Caco-2 (cell line): ENCODE measurements at regions not wholly inside any gene's neighbourhood (a gene's known extent, or its start where the extent isn't known, plus 50 kb on each side); places are given as distances from the start of the nearest gene placed in this dataset.

ENCODE experiments used
- BruUV-seq: library from RNA; stranded (reverse); fragments of 400-500 nt; replicated peaks from 2 replicates; lab custom pipeline; 2021; lab: Mats Ljungman, UMichigan
- CTCF ChIA-PET: fragments of 300-600 bp; sonication (Branson Sonifier 250); formaldehyde crosslinking; loops from one replicate; lab custom pipeline; 2022; ENCODE audit warnings: antibody characterized with exemption; lab: Charles Lee
- POLR2A ChIA-PET: fragments of 300-600 bp; sonication (Branson Sonifier 250); formaldehyde crosslinking; loops from one replicate; lab custom pipeline; 2022; ENCODE audit warnings: antibody characterized with exemption; lab: Charles Lee
- DNase-seq, 2 experiments: peaks; one replicate each; pipeline versions ENCODE4 v3.0.0 to v3.0.0-alpha.2; 2020 to 2022
- H3K27me3 ChIP-seq: replicated peaks from 2 replicates; pipeline ENCODE4 v1.6.0; 2011; ENCODE audit warnings: low read length; ENCODE audit not compliant: control insufficient read depth, insufficient read depth
- H3K36me3 ChIP-seq: 2 replicates; pipeline ENCODE4 v1.5.1; 2011; ENCODE audit warnings: low read length; ENCODE audit not compliant: control insufficient read depth, insufficient read depth
- H3K4me1 ChIP-seq: fragments of 250-450 bp; sonication (Bioruptor Pico); 2 replicates; pipeline ENCODE4 v1.5.1; 2020; ENCODE audit warnings: mild to moderate bottlenecking
- H3K4me3 ChIP-seq: 2 replicates; pipeline ENCODE4 v1.5.1; 2011; ENCODE audit warnings: low read depth, mild to moderate bottlenecking, control low read depth, low read length
- H3K9me3 ChIP-seq: fragments of 250-450 bp; sonication (Bioruptor Pico); 2 replicates; pipeline ENCODE4 v1.5.1; 2020; ENCODE audit warnings: mild to moderate bottlenecking, moderate library complexity
- H3K27ac Mint-ChIP-seq: one replicate; pipeline ENCODE4 v1.8.0; 2022; ENCODE audit warnings: mixed read lengths; ENCODE audit not compliant: unreplicated experiment
- H3K27me3 Mint-ChIP-seq: one replicate; pipeline ENCODE4 v1.8.0; 2022; ENCODE audit warnings: mixed read lengths; ENCODE audit not compliant: insufficient read depth, unreplicated experiment
- H3K36me3 Mint-ChIP-seq: one replicate; pipeline ENCODE4 v1.8.0; 2022; ENCODE audit warnings: mild to moderate bottlenecking, mixed read lengths; ENCODE audit not compliant: insufficient read depth, unreplicated experiment
- H3K4me1 Mint-ChIP-seq: one replicate; pipeline ENCODE4 v1.8.0; 2022; ENCODE audit warnings: low read depth, mixed read lengths; ENCODE audit not compliant: unreplicated experiment
- H3K4me3 Mint-ChIP-seq: one replicate; pipeline ENCODE4 v1.8.0; 2022; ENCODE audit warnings: mild to moderate bottlenecking, moderate library complexity, mixed read lengths; ENCODE audit not compliant: unreplicated experiment
- H3K9me3 Mint-ChIP-seq: one replicate; pipeline ENCODE4 v1.8.0; 2022; ENCODE audit warnings: mixed read lengths; ENCODE audit not compliant: unreplicated experiment
- intact Hi-C: fragments of 100-400 bp; cut with micrococcal nuclease; formaldehyde crosslinking; loops from one replicate; pipeline ENCODE4 v1.10.0; 2022; ENCODE audit not compliant: unreplicated experiment
- TF ChIP-seq, protein P1 (sequence below), 2 experiments: fragments of 200-600 bp in 1 of 2; IDR thresholded peaks; 1 replicate in 1 of 2; 2 replicates in 1 of 2; pipeline versions ENCODE4 v1.5.1 to v1.8.0; 2011 to 2022; ENCODE audit warnings: antibody characterized with exemption in 1 of 2, control low read depth in 1 of 2, inconsistent platforms in 1 of 2, low read depth in 1 of 2, low read length in 1 of 2, mild to moderate bottlenecking in 1 of 2, moderate library complexity in 1 of 2; ENCODE audit not compliant: insufficient read depth in 1 of 2, severe bottlenecking in 1 of 2, unreplicated experiment in 1 of 2

DNA sequence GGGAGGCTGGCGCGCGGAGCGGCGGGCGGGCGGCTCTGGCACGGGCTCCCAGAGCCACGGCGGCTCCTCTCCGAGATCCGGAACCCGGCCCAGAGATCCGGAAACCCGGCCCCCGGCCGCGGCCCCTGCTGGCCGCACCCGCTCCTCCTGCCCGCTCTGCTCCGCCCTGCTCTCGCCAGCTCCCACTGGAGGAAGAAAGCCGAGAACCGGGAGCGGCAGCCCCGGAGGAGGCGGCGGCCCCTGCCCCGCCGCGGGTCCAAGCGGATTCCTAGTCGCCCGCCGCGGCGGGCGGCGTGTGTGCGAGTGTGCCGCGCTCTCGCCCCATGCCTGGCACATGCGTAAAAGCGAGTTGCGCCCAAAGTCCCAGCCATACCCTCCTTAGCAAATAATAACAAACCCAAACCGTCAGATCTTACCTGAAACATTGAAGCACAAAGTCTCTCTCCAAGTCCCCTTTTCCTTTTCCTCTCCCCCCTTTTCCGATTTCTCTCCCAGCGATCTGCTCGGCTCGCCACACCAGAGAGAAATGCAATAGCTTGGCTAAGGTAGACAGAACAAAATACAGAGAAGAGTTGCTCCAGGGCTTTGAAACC is 108.7 kb upstream of the KCTD1 start:
- Histone ChIP-seq H3K4me3 (peak overlapping the region; percentile 44), H3K36me3 (no peaks in the 10 kb centered on the region), H3K27me3 (no peaks in the 10 kb centered on the region), H3K4me1 (no peaks in the 10 kb centered on the region), H3K9me3 (no peaks in the 10 kb centered on the region)
- no peak overlapping the region for H3K27ac Mint-ChIP-seq
- intact Hi-C loops = loop anchor here (10.0 kb wide), 2 partner anchors 112 to 272 kb away; partner anchors contain the start of gene KCTD1
- ChIA-PET CTCF (no interaction called here), POLR2A (no interaction called here)
- H3K4me1 Mint-ChIP-seq = no peaks in the 10 kb centered on the region
- BruUV-seq = no TSS peak
- H3K27me3 Mint-ChIP-seq = peaks cover 11% of the 10 kb centered on the region
- peak; percentile 36 to 57 for DNase-seq
- H3K9me3 Mint-ChIP-seq = no peaks in the 10 kb centered on the region
- H3K4me3 Mint-ChIP-seq = peak overlapping the region; percentile 85
- TF ChIP-seq, protein P1, sequence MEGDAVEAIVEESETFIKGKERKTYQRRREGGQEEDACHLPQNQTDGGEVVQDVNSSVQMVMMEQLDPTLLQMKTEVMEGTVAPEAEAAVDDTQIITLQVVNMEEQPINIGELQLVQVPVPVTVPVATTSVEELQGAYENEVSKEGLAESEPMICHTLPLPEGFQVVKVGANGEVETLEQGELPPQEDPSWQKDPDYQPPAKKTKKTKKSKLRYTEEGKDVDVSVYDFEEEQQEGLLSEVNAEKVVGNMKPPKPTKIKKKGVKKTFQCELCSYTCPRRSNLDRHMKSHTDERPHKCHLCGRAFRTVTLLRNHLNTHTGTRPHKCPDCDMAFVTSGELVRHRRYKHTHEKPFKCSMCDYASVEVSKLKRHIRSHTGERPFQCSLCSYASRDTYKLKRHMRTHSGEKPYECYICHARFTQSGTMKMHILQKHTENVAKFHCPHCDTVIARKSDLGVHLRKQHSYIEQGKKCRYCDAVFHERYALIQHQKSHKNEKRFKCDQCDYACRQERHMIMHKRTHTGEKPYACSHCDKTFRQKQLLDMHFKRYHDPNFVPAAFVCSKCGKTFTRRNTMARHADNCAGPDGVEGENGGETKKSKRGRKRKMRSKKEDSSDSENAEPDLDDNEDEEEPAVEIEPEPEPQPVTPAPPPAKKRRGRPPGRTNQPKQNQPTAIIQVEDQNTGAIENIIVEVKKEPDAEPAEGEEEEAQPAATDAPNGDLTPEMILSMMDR (IDR thresholded peaks at IDR 0.05; ENCODE audit: insufficient read depth in 1 of 2, low read depth in 1 of 2, low read length in 1 of 2, severe bottlenecking in 1 of 2, unreplicated experiment in 1 of 2) = no peak
- H3K36me3 Mint-ChIP-seq = no peaks in the 10 kb centered on the region

DNA sequence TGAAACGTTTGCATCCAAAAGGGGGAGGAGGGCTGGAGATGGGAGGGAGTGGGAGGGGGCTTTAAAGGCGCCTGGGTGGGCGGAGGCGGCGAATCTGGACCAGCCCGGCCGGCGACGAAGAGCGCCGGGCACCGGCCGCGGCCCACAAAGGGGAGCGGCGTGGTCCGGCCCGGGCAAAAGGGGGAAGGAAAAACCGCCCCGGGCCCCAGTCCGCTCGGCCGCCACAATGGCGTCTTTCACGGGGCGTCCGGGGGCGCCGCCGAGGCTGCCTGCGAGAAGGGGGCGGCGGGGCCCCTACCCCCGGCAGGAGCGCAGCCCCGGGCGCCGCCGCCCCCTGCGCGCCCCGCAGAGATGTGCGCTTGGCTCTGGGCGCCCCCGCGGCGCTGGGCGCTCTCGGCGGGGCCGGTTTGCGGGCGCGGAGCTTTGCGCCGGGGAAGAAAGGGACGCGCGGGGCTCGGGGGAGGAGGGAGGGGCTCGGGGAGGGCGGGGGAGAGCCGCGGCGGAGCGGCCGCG is 108.1 kb upstream of the KCTD1 start:
- ChIA-PET CTCF (no interaction called here), POLR2A (no interaction called here)
- no peaks in the 10 kb centered on the region for H3K27me3 ChIP-seq
- intact Hi-C loops = loop anchor here (10.0 kb wide), 2 partner anchors 112 to 272 kb away; partner anchors contain the start of gene KCTD1
- Mint-ChIP-seq H3K27ac (no peak overlapping the region), H3K36me3 (no peaks in the 10 kb centered on the region), H3K9me3 (no peaks in the 10 kb centered on the region), H3K27me3 (peaks cover 11% of the 10 kb centered on the region), H3K4me3 (peak overlapping the region; percentile 85), H3K4me1 (no peaks in the 10 kb centered on the region)
- H3K4me1 ChIP-seq = no peaks in the 10 kb centered on the region
- no TSS peak for BruUV-seq
- TF ChIP-seq, protein P1 (IDR thresholded peaks at IDR 0.05; ENCODE audit: insufficient read depth in 1 of 2, low read depth in 1 of 2, low read length in 1 of 2, severe bottlenecking in 1 of 2, unreplicated experiment in 1 of 2) = no peak
- peak overlapping the region; percentile 44 for H3K4me3 ChIP-seq
- no peaks in the 10 kb centered on the region for H3K36me3 ChIP-seq
- DNase-seq = no peak
- no peaks in the 10 kb centered on the region for H3K9me3 ChIP-seq

DNA sequence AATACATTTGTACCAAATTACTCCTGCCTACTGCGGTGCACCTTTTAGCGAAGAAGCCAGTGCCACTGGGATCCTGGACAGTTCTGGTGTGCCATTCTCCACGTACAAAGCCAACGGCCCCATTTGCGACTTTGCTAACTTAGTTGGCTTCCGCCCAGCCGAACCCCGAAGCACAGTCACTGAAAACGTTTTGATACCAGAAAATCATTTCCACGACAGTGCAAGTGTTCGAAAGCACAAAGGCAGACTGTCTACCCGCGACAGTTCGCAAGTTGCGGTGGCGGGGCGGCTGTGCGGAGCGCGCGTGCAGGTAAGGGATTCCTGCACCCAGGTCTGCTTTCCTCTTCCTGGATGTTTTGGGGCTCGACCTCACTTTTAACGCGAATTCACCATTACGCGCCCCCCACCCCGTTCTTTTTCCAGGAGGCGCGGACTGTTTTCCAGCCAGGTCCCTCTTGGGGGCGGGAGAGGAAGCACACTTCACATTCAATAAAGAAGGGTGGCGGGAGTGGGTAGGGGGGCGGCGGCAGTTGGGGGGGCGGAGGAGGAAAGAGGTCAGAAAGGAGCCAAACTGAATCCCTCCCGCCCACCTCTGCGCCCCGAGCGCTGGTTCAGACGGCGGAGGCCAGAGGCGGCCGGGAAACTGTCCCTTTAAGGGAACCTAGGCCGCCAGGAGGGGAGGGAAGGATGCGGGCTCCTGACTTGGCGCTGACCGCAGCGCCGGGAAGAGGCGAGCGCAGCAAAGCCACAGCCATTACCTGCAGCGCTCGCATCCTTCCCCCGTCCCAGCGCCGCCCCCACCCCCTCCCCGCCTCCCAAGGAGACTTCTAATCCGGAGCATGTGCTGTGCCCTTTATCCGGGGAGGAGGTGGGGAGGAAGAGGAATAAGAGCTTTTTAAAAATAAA is 107.4 kb upstream of the KCTD1 start:
- no peaks in the 10 kb centered on the region for H3K36me3 ChIP-seq
- no peaks in the 10 kb centered on the region for H3K9me3 ChIP-seq
- POLR2A ChIA-PET = no interaction called here
- Mint-ChIP-seq H3K9me3 (no peaks in the 10 kb centered on the region), H3K36me3 (no peaks in the 10 kb centered on the region), H3K27ac (no peak overlapping the region), H3K27me3 (peaks cover 16% of the 10 kb centered on the region), H3K4me1 (no peaks in the 10 kb centered on the region), H3K4me3 (peak overlapping the region; percentile 51)
- CTCF ChIA-PET = no interaction called here
- H3K4me3 ChIP-seq = peak overlapping the region; percentile 44
- H3K4me1 ChIP-seq = no peaks in the 10 kb centered on the region
- TF ChIP-seq, protein P1 (IDR thresholded peaks at IDR 0.05; ENCODE audit: insufficient read depth in 1 of 2, low read depth in 1 of 2, low read length in 1 of 2, severe bottlenecking in 1 of 2, unreplicated experiment in 1 of 2) = no peak
- no TSS peak for BruUV-seq
- intact Hi-C loops = loop anchor here (10.0 kb wide), 2 partner anchors 111 to 271 kb away; partner anchors contain the start of gene KCTD1
- H3K27me3 ChIP-seq = no peaks in the 10 kb centered on the region
- DNase-seq = peak; percentile 16 to 26
